Mesothelial cell of epicardium (in vitro differentiated cells): ENCODE measurements at regions not wholly inside any gene's neighbourhood (a gene's known extent, or its start where the extent isn't known, plus 50 kb on each side); places are given as distances from the start of the nearest gene placed in this dataset.

Experiments used
- DNase-seq, 2 experiments: peaks; one replicate each; pipeline ENCODE4 v3.0.0; 2021; ENCODE audit warnings: low spot score in 2 of 2; ENCODE audit not compliant: unreplicated experiment in 2 of 2
- H3K27ac Mint-ChIP-seq: 2 replicates; pipeline ENCODE4 v1.8.0; 2021; ENCODE audit warnings: mixed read lengths
- H3K27me3 Mint-ChIP-seq: 2 replicates; pipeline ENCODE4 v1.8.0; 2021; ENCODE audit warnings: low read depth, mixed read lengths
- H3K36me3 Mint-ChIP-seq: 2 replicates; pipeline ENCODE4 v1.8.0; 2021; ENCODE audit warnings: mixed read lengths
- H3K4me1 Mint-ChIP-seq: 2 replicates; pipeline ENCODE4 v1.8.0; 2021; ENCODE audit warnings: mixed read lengths
- H3K4me3 Mint-ChIP-seq: 2 replicates; pipeline ENCODE4 v1.8.0; 2021; ENCODE audit warnings: mild to moderate bottlenecking, moderate library complexity, mixed read lengths
- H3K9me3 Mint-ChIP-seq: 2 replicates; pipeline ENCODE4 v1.8.0; 2021; ENCODE audit warnings: mixed read lengths
- CTCF ChIP-seq: fragments of 200-600 bp; sonication (generic); IDR thresholded peaks from one replicate; pipeline ENCODE4 v1.5.0; 2021; ENCODE audit warnings: antibody characterized with exemption; ENCODE audit not compliant: unreplicated experiment

DNA sequence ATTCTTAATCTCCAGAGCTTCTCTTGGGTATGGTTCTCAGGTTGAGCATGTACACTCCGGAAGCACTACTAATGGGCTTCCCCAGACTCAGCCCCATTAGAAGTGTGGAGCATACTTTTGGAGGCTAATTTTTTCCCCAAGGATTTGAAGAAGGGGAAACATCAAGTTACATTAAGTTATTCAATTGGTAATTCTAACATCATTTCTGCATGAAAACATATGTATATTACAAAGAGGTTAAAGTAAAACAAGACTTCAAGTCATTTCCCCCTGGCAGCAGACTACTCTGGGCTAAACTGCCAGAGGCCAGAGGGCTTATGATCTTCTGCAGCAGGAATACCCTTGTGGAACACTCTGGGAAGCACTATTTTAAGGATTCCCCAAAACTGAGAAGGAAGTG is 227.7 kb upstream of the STK17B start:
- Mint-ChIP-seq H3K27ac (peak overlapping the region; percentile 80), H3K36me3 (no peaks in the 10 kb centered on the region)

DNA sequence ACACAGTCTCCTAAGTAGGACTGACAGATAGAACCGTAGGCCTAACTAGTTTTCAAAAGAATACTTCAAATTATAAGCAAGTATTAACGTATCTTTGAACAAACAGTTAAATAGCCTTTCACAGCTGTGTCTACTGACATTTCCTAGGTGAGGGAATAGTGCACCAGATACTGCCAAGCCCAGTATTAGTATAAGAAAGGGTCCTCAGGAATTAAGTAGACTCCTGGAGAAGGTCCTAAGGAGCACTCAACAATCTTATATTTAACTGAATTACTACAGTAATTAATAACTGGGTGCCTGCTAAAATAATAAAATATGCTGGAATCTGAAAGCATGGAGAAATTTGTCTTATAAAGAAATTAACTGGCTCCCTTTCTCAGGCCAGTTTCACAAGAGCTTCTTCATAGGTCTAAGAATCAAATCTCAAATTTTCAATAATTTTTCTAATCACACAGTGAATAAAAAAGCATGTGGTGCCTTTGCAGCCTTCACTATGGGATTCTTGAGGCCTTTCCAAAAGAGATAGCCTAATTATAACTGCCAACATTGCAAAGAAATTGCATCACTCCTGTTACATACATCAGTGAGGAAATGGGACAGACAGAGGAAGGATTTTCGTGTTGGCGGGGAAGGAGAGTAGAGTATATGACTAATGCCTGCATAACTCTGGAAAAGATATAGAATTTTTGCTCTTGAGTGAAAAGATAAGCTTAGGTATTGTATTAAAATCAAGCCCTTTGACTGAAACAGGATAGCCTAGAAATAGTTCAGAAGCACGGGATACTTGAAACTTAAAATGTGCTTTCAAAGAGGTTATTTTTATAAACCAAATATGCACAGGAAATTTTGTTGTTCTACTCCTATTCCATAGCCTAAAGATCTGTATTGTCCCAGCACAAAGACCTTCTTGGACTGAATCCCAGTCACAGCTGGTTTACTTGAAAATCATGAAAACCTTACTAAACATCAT is 228.6 kb upstream of the STK17B start:
- peak overlapping the region; percentile 86 for H3K27ac Mint-ChIP-seq
- H3K9me3 Mint-ChIP-seq = peaks cover 8% of the 10 kb centered on the region
- no peaks in the 10 kb centered on the region for H3K36me3 Mint-ChIP-seq

More for the DNA sequence above, 227.7 kb upstream of the STK17B start:
- H3K27me3 Mint-ChIP-seq = no peaks in the 10 kb centered on the region
- TF ChIP-seq CTCF = no peak
- no peak for DNase-seq
- peaks cover 12% of the 10 kb centered on the region for H3K9me3 Mint-ChIP-seq
- no peak overlapping the region for H3K4me3 Mint-ChIP-seq
- peaks cover 28% of the 10 kb centered on the region for H3K4me1 Mint-ChIP-seq

DNA sequence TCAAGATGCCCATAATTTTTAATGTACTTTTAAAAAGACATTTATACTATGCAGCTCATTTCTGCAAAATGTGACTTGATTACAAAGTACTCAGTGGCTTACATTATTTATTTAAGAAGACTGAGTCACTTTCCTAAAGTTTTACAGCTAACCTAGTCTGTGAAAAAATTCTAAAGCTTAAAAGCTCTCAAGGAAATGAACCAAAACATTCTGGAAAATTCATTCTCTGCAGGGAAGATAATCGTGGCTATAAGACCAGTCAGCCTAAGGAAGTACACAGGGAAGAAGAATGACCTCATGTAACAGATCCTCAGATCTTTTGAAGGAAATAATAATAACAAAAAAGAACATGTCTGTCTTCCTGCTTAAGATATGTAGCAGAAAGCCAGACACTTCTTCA is 232.1 kb upstream of the STK17B start:
- Mint-ChIP-seq H3K27ac (peak overlapping the region; percentile 51), H3K9me3 (no peaks in the 10 kb centered on the region), H3K4me3 (no peak overlapping the region), H3K27me3 (no peaks in the 10 kb centered on the region), H3K36me3 (no peaks in the 10 kb centered on the region), H3K4me1 (peaks cover 36% of the 10 kb centered on the region)
- no peak for TF ChIP-seq CTCF
- no peak for DNase-seq

More for the DNA sequence above, 228.6 kb upstream of the STK17B start:
- Mint-ChIP-seq H3K27me3 (no peaks in the 10 kb centered on the region), H3K4me3 (no peak overlapping the region), H3K4me1 (peaks cover 28% of the 10 kb centered on the region)
- TF ChIP-seq CTCF = no peak
- no peak for DNase-seq

DNA sequence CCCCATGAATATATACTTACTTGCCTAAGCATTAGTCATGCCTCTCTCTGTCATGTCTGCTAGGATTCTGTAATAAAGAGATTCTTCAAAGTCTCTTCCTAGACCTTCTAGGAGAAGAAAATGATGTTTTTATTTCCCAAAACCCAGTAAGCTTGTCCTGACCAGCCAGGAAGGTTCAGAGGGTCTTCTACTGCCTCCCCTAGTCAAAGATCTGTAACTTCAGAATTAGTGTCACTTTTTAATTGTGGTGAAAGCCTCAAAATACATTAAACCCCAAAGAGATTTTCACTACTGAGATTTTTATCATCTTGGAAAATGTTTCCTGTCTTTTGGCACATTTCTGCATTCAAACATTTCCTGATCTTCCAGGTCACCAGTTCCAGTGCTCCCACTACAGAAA is 232.9 kb upstream of the STK17B start:
- DNase-seq = no peak
- Mint-ChIP-seq H3K4me1 (peaks cover 37% of the 10 kb centered on the region), H3K36me3 (no peaks in the 10 kb centered on the region), H3K4me3 (no peak overlapping the region), H3K27me3 (no peaks in the 10 kb centered on the region), H3K9me3 (no peaks in the 10 kb centered on the region), H3K27ac (no peak overlapping the region)
- no peak for TF ChIP-seq CTCF

DNA sequence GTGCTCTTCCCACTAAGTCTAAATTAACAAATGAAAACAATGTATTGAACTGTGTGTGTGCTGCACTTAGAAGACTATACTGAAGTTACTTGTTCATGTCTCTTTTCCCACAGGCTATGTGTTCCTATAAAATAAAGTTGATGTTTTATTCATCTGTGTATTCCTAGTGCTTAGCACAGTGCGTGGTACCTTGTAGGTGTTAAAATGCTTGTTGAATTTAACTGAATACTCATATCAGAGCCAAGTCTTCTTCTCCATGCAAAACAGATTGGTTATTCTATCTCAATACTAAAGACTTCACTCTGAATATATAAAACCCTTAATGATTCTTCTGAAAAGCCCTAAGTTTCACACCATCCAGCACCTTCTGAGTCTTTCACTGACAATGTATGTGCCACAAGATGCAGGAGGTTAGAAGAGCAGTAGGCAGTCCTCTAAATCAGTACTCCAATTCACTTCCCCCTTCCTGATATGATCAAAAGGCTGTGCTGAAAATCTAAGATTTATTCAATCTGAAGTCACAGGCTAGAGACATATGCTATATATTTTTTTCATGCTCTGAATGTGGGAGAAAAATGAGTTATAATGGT is 231.7 kb upstream of the CCDC150 start:
- H3K27ac Mint-ChIP-seq = no peak overlapping the region
- H3K36me3 Mint-ChIP-seq = no peaks in the 10 kb centered on the region
- H3K9me3 Mint-ChIP-seq = no peaks in the 10 kb centered on the region
- H3K4me3 Mint-ChIP-seq = no peak overlapping the region
- no peak for DNase-seq
- H3K27me3 Mint-ChIP-seq = no peaks in the 10 kb centered on the region
- peaks cover 20% of the 10 kb centered on the region for H3K4me1 Mint-ChIP-seq
- TF ChIP-seq CTCF = no peak
